ENCODE measurements at regions not wholly inside any gene's neighbourhood (a gene's known extent, or its start where the extent isn't known, plus 50 kb on each side); places are given as distances from the start of the nearest gene placed in this dataset.

GRCh38 chr4:108567831-108568230 lies 52.5 kb upstream of the RPL34 start:
- no peak for DNase-seq (ENCODE audit: low read depth)

GRCh38 chr4:108561116-108561515 lies 59.3 kb upstream of the RPL34 start:
- DNase-seq (ENCODE audit: low read depth): no peak

GRCh38 chr4:108560616-108561015 lies 59.8 kb upstream of the RPL34 start:
- DNase-seq (ENCODE audit: low read depth): no peak

GRCh38 chr4:108559911-108560310 lies 60.5 kb upstream of the RPL34 start:
- DNase-seq (ENCODE audit: low read depth): no peak

GRCh38 chr4:108559068-108559793 lies 61.1 kb upstream of the RPL34 start:
- no peak for DNase-seq (ENCODE audit: low read depth)

- no peak for DNase-seq (ENCODE audit: low read depth)
Observed at GRCh38 chr4:108556588-108557200, 63.7 kb upstream of the RPL34 start.

- DNase-seq (ENCODE audit: low read depth): no peak
Observed at GRCh38 chr4:108556166-108556565, 64.2 kb upstream of the RPL34 start.

- DNase-seq (ENCODE audit: low read depth): no peak
Observed at GRCh38 chr4:108555701-108556100, 64.7 kb upstream of the RPL34 start.

GRCh38 chr4:108547682-108548081 lies 72.7 kb upstream of the RPL34 start:
- no peak for DNase-seq (ENCODE audit: low read depth)

- no peak for DNase-seq (ENCODE audit: low read depth)
Observed at GRCh38 chr4:108546728-108547127, 73.6 kb upstream of the RPL34 start.

- DNase-seq (ENCODE audit: low read depth): no peak
Observed at GRCh38 chr4:108544481-108544880, 75.9 kb upstream of the RPL34 start.

GRCh38 chr4:108543359-108543968 lies 76.9 kb upstream of the RPL34 start:
- no peak for DNase-seq (ENCODE audit: low read depth)

- no peak for DNase-seq (ENCODE audit: low read depth)
Observed at GRCh38 chr4:108540536-108540935, 79.8 kb upstream of the RPL34 start.

GRCh38 chr4:108536577-108536976 lies 83.8 kb upstream of the RPL34 start:
- DNase-seq (ENCODE audit: low read depth): no peak

GRCh38 chr4:108535757-108536156 lies 84.6 kb upstream of the RPL34 start:
- DNase-seq (ENCODE audit: low read depth): no peak

- no peak for DNase-seq (ENCODE audit: low read depth)
Observed at GRCh38 chr4:108533876-108534275, 86.5 kb upstream of the RPL34 start.

- no peak for DNase-seq (ENCODE audit: low read depth)
Observed at GRCh38 chr4:108533245-108533844, 87.0 kb upstream of the RPL34 start.

- DNase-seq (ENCODE audit: low read depth): no peak
Observed at GRCh38 chr4:108532738-108533137, 87.6 kb upstream of the RPL34 start.

- no peak for DNase-seq (ENCODE audit: low read depth)
Observed at GRCh38 chr4:108532187-108532586, 88.2 kb upstream of the RPL34 start.

GRCh38 chr4:108531461-108531860 lies 88.9 kb upstream of the RPL34 start:
- no peak for DNase-seq (ENCODE audit: low read depth)

- DNase-seq (ENCODE audit: low read depth): no peak
Observed at GRCh38 chr4:108529984-108530905, 90.1 kb upstream of the RPL34 start.

GRCh38 chr4:108529102-108529501 lies 91.3 kb upstream of the RPL34 start:
- DNase-seq (ENCODE audit: low read depth): no peak

Measured in activated gamma-delta T cell treated with anti-CD3 and anti-CD28 coated beads, Interleukin-2, amount 50 U/mL, for 16 hours (primary cell).